ENCODE measurements at regions not wholly inside any gene's neighbourhood (a gene's known extent, or its start where the extent isn't known, plus 50 kb on each side); places are given as distances from the start of the nearest gene placed in this dataset.
"Not testable (repeated sequence)": the region's sequence is repeated elsewhere in the genome, so short reads cannot be mapped to it uniquely, and the experiment has no call there.

DNA sequence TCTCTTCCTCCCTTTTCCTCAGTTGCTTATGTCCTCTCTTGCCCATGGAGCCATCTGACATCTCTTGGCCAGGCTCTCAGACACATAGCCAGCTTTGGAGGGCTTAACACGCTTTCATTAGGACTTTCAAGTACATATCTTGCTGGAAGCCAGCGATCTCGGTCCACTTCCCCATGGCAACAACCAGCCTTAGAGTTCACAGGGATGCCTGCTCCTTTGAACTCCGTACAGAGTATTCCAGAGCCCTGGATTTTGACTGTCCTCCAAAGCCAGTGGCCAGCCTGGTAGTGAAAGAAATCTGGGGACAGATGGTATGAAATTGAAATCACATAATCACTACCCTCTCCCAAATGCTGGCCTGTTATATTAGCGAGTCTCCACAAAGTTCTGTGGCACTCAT, 370.5 kb upstream of the NPVF start:
- no peaks in the 10 kb centered on the region for H3K9me2 ChIP-seq (ENCODE audit: insufficient read depth)
- no peaks in the 10 kb centered on the region; the same call in 1 of the 2 replicates for H3K4me1 ChIP-seq (replicated peaks; ENCODE audit: insufficient read depth)
- no peak for TF ChIP-seq EZH2 (IDR thresholded peaks at IDR 0.05; ENCODE audit: low read depth)
- TF ChIP-seq, protein P1, sequence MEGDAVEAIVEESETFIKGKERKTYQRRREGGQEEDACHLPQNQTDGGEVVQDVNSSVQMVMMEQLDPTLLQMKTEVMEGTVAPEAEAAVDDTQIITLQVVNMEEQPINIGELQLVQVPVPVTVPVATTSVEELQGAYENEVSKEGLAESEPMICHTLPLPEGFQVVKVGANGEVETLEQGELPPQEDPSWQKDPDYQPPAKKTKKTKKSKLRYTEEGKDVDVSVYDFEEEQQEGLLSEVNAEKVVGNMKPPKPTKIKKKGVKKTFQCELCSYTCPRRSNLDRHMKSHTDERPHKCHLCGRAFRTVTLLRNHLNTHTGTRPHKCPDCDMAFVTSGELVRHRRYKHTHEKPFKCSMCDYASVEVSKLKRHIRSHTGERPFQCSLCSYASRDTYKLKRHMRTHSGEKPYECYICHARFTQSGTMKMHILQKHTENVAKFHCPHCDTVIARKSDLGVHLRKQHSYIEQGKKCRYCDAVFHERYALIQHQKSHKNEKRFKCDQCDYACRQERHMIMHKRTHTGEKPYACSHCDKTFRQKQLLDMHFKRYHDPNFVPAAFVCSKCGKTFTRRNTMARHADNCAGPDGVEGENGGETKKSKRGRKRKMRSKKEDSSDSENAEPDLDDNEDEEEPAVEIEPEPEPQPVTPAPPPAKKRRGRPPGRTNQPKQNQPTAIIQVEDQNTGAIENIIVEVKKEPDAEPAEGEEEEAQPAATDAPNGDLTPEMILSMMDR (conservative IDR thresholded peaks at IDR 0.05), result no peak
- H3K4me2 ChIP-seq, result no peak overlapping the region
- H3K79me2 ChIP-seq (ENCODE audit: low read depth), result no peaks in the 10 kb centered on the region
- H3K27me3 ChIP-seq (ENCODE audit: insufficient read depth, low read depth), result peaks cover 38% of the 10 kb centered on the region
- no peaks in the 10 kb centered on the region for H3K9me3 ChIP-seq (ENCODE audit: insufficient read depth, low read depth)
- no peak overlapping the region for H3K4me3 ChIP-seq
- POLR2A ChIA-PET (ENCODE audit: unreplicated experiment), result no interaction called here
- H3K27ac ChIP-seq, result no peak overlapping the region
- CTCF ChIA-PET, result interaction anchor here (0.6 kb wide), 1 partner anchor 124 kb away, joined by 4 read pairs; no protein-coding TSS in a partner anchor
- no peaks in the 10 kb centered on the region for H3F3A ChIP-seq (ENCODE audit: insufficient read depth, low read depth)
- DNase-seq, result no peak
- intact Hi-C loops (cut with micrococcal nuclease; ENCODE audit: unreplicated experiment), result no loop called here
- no TSS peak for BruUV-seq (replicated peaks)
- no peak overlapping the region for H2AFZ ChIP-seq
- H4K20me1 ChIP-seq (ENCODE audit: insufficient read depth), result no peaks in the 10 kb centered on the region
- H3K36me3 ChIP-seq (ENCODE audit: low read depth), result no peaks in the 10 kb centered on the region

DNA sequence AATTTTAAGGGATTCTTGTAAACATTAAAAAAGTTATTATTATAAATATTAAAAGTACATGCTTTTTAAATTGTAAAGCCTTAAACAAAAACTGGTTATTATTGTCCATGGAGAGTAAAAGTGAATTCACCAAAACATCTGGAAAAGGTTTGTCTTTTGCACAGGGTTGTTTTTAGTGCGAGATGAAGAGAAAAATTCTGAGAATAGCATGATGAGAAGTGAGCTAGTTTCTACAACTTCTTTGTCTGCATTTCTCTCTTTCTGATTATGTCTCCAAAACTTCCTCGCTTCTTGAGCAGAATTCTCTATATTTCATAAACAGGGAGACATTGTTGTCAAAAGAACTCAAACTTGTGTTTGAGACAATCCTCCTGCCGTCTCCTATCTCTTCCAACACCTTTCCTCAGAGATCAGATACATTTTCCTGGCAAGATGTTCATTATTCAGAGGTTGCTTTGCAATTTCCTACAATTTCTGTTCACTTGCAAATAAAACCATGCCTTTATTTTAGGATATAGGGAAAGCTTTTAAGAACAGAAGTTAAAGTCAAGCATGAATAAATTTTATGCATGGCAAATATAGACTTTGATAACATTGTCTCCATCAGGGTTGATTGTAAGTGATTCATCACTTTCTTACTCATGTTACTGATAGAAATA, 372.1 kb upstream of the NPVF start:
- BruUV-seq (replicated peaks), result no TSS peak
- Histone ChIP-seq H3K9me3 (ENCODE audit: insufficient read depth, low read depth) (no peaks in the 10 kb centered on the region), H3K27me3 (ENCODE audit: insufficient read depth, low read depth) (peaks cover 35% of the 10 kb centered on the region), H3K4me1 (replicated peaks; ENCODE audit: insufficient read depth) (no peaks in the 10 kb centered on the region; the same call in 1 of the 2 replicates), H3K9me2 (ENCODE audit: insufficient read depth) (no peaks in the 10 kb centered on the region), H3K4me3 (no peak overlapping the region), H3K79me2 (ENCODE audit: low read depth) (no peaks in the 10 kb centered on the region), H3K27ac (no peak overlapping the region), H3F3A (ENCODE audit: insufficient read depth, low read depth) (no peaks in the 10 kb centered on the region), H4K20me1 (ENCODE audit: insufficient read depth) (no peaks in the 10 kb centered on the region), H2AFZ (no peak overlapping the region), H3K36me3 (ENCODE audit: low read depth) (no peaks in the 10 kb centered on the region), H3K4me2 (no peak overlapping the region)
- no peak for TF ChIP-seq EZH2 (IDR thresholded peaks at IDR 0.05; ENCODE audit: low read depth)
- TF ChIP-seq, protein P1 (conservative IDR thresholded peaks at IDR 0.05), result no peak
- ChIA-PET POLR2A (ENCODE audit: unreplicated experiment) (no interaction called here), CTCF (no interaction called here)
- DNase-seq, result no peak
- intact Hi-C loops (cut with micrococcal nuclease; ENCODE audit: unreplicated experiment), result no loop called here

DNA sequence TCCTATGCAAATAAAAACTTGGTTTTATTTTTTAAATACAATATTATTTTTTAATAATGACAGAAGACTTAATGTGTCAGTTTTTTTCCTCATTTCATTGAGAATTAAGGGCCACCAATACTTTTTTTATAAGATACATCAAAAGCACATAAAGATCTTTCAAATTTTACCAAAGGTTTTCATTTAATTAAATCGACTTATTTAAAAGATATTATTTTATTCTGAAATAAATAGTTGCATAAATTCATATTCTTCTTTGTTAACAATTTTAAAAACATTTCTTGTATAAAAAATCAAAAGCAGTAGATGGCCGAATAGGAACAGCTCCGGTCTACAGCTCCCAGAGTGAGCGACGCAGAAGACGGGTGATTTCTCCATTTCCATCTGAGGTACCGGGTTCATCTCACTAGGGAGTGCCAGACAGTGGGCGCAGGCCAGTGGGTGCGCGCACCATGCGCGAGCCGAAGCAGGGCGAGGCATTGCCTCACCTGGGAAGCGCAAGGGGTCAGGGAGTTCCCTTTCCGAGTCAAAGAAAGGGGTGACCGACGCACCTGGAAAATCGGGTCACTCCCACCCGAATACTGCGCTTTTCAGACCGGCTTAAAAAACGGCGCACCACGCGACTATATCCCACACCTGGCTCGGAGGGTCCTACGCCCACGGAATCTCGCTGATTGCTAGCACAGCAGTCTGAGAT, 374.6 kb upstream of the NPVF start:
- H3K27ac ChIP-seq; intact Hi-C loops (cut with micrococcal nuclease; ENCODE audit: unreplicated experiment); H4K20me1 ChIP-seq (ENCODE audit: insufficient read depth); H3K36me3 ChIP-seq (ENCODE audit: low read depth); H3K4me1 ChIP-seq (replicated peaks; ENCODE audit: insufficient read depth); POLR2A ChIA-PET (ENCODE audit: unreplicated experiment); H3K9me2 ChIP-seq (ENCODE audit: insufficient read depth); H3K79me2 ChIP-seq (ENCODE audit: low read depth); BruUV-seq (replicated peaks); CTCF ChIA-PET; H3F3A ChIP-seq (ENCODE audit: insufficient read depth, low read depth); DNase-seq; H3K9me3 ChIP-seq (ENCODE audit: insufficient read depth, low read depth): not testable (repeated sequence)
- H3K4me2 ChIP-seq, result peak overlapping the region; percentile 55; the same call in 1 of the 2 replicates
- H2AFZ ChIP-seq, result peak overlapping the region; percentile 55; the same call in 1 of the 2 replicates
- H3K4me3 ChIP-seq, result peak overlapping the region; percentile 44; the same call in 1 of the 2 replicates
- H3K27me3 ChIP-seq (ENCODE audit: insufficient read depth, low read depth), result peaks cover 20% of the 10 kb centered on the region

DNA sequence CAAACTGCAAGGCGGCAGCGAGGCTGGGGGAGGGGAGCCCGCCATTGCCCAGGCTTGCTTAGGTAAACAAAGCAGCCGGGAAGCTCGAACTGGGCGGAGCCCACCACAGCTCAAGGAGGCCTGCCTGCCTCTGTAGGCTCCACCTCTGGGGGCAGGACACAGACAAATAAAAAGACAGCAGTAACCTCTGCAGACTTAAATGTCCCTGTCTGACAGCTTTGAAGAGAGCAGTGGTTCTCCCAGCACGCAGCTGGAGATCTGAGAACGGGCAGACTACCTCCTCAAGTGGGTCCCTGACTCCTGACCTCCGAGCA, 375.1 kb upstream of the NPVF start:
- CTCF ChIA-PET; DNase-seq; BruUV-seq (replicated peaks); H3K9me2 ChIP-seq (ENCODE audit: insufficient read depth); H3K79me2 ChIP-seq (ENCODE audit: low read depth); H3K9me3 ChIP-seq (ENCODE audit: insufficient read depth, low read depth); H3K36me3 ChIP-seq (ENCODE audit: low read depth); intact Hi-C loops (cut with micrococcal nuclease; ENCODE audit: unreplicated experiment); H3F3A ChIP-seq (ENCODE audit: insufficient read depth, low read depth); H4K20me1 ChIP-seq (ENCODE audit: insufficient read depth); H2AFZ ChIP-seq; POLR2A ChIA-PET (ENCODE audit: unreplicated experiment); H3K4me1 ChIP-seq (replicated peaks; ENCODE audit: insufficient read depth); H3K27ac ChIP-seq: not testable (repeated sequence)
- peak overlapping the region; percentile 44; the same call in 1 of the 2 replicates for H3K4me3 ChIP-seq
- peaks cover 16% of the 10 kb centered on the region for H3K27me3 ChIP-seq (ENCODE audit: insufficient read depth, low read depth)
- H3K4me2 ChIP-seq, result peak overlapping the region; percentile 55; the same call in 1 of the 2 replicates
